VCaP (cell line): ENCODE measurements at regions not wholly inside any gene's neighbourhood (a gene's known extent, or its start where the extent isn't known, plus 50 kb on each side); places are given as distances from the start of the nearest gene placed in this dataset.
"Not testable (repeated sequence)": the region's sequence is repeated elsewhere in the genome, so short reads cannot be mapped to it uniquely, and the experiment has no call there.

Source experiments
- H3K27ac ChIP-seq: fragments of 450-650 bp; 2 replicates; pipeline ENCODE4 v1.5.1; 2017
- CTCF ChIP-seq: fragments of 450-650 bp; conservative IDR thresholded peaks from 2 replicates; pipeline ENCODE4 v1.5.1; 2017; ENCODE audit warnings: mild to moderate bottlenecking, moderate library complexity

GRCh38 chr1:192904438-192904895 is 95.6 kb downstream of the RGS2 start:
- no peak overlapping the region for H3K27ac ChIP-seq
- TF ChIP-seq CTCF, result no peak

- H3K27ac ChIP-seq, result no peak overlapping the region
- TF ChIP-seq CTCF, result no peak
Measured at GRCh38 chr1:192905049-192905448, 96.2 kb downstream of the RGS2 start.

GRCh38 chr1:192906334-192906733 is 97.5 kb downstream of the RGS2 start:
- TF ChIP-seq CTCF, result no peak
- no peak overlapping the region for H3K27ac ChIP-seq

- no peak for TF ChIP-seq CTCF
Measured at GRCh38 chr1:192907545-192908243, 98.9 kb downstream of the RGS2 start.

GRCh38 chr1:192911896-192912656 is 103.2 kb downstream of the RGS2 start:
- H3K27ac ChIP-seq, result not testable (repeated sequence)

More at GRCh38 chr1:192907545-192908243, 98.9 kb downstream of the RGS2 start:
- H3K27ac ChIP-seq, result no peak overlapping the region

GRCh38 chr1:192913683-192914082 is 104.8 kb downstream of the RGS2 start:
- H3K27ac ChIP-seq, result no peak overlapping the region
- TF ChIP-seq CTCF, result no peak

GRCh38 chr1:192914092-192914491 is 105.3 kb downstream of the RGS2 start:
- H3K27ac ChIP-seq, result no peak overlapping the region
- TF ChIP-seq CTCF, result no peak

- no peak overlapping the region for H3K27ac ChIP-seq
- TF ChIP-seq CTCF, result no peak
Measured at GRCh38 chr1:192914696-192915095, 105.9 kb downstream of the RGS2 start.
